DND-41 (cell line): ENCODE measurements at regions not wholly inside any gene's neighbourhood (a gene's known extent, or its start where the extent isn't known, plus 50 kb on each side); places are given as distances from the start of the nearest gene placed in this dataset.

Experiments
- ATAC-seq: fragments of 200-7000 bp; cut with Tn5 transposase; 3 replicates; pipeline ENCODE4 v1.9.1; 2021; ENCODE audit warnings: low read depth; ENCODE audit not compliant: insufficient read depth
- DNase-seq: peaks from one replicate; pipeline ENCODE4 v3.0.0-alpha.2; 2020
- H2AFZ ChIP-seq: 2 replicates; pipeline ENCODE4 v1.6.0; 2012; ENCODE audit warnings: low read depth, low read length
- H3K27ac ChIP-seq: 2 replicates; pipeline ENCODE4 v1.5.1; 2012; ENCODE audit warnings: low read length, inconsistent platforms
- H3K27me3 ChIP-seq: fragments of 200-600 bp; sonication (generic); 2 replicates; pipeline ENCODE4 v1.6.0; 2012; ENCODE audit warnings: low read length, mild to moderate bottlenecking, inconsistent platforms; ENCODE audit not compliant: insufficient read depth, poor library complexity
- H3K36me3 ChIP-seq: 2 replicates; pipeline ENCODE4 v1.5.1; 2012; ENCODE audit warnings: low read length, inconsistent platforms; ENCODE audit not compliant: insufficient read depth
- H3K4me1 ChIP-seq: 2 replicates; pipeline ENCODE4 v1.5.1; 2012; ENCODE audit warnings: mild to moderate bottlenecking, low read length; ENCODE audit not compliant: insufficient read depth
- H3K4me2 ChIP-seq: 2 replicates; pipeline ENCODE4 v1.6.0; 2012; ENCODE audit warnings: mild to moderate bottlenecking, moderate library complexity, low read length, inconsistent platforms; ENCODE audit not compliant: insufficient read depth
- H3K4me3 ChIP-seq, 2 experiments: fragments of 200-600 bp in 1 of 2; shearing (Covaris generic) in 1 of 2; 2 replicates each; pipeline ENCODE4 v1.5.1; 2012 to 2016; ENCODE audit warnings: inconsistent platforms in 2 of 2, low read length in 2 of 2, mild to moderate bottlenecking in 2 of 2, low read depth in 1 of 2, moderate library complexity in 1 of 2
- H3K79me2 ChIP-seq: 2 replicates; pipeline ENCODE4 v1.6.0; 2012; ENCODE audit warnings: low read length, inconsistent platforms; ENCODE audit not compliant: insufficient read depth
- H3K9ac ChIP-seq: 2 replicates; pipeline ENCODE4 v1.6.0; 2012; ENCODE audit warnings: low read depth, mild to moderate bottlenecking, inconsistent platforms, low read length, moderate library complexity
- H3K9me3 ChIP-seq: 2 replicates; pipeline ENCODE4 v1.5.1; 2012; ENCODE audit warnings: low read length, moderate library complexity, mild to moderate bottlenecking, inconsistent platforms; ENCODE audit not compliant: insufficient read depth, severe bottlenecking
- H4K20me1 ChIP-seq: 2 replicates; pipeline ENCODE4 v1.6.0; 2012; ENCODE audit warnings: low read length; ENCODE audit not compliant: insufficient read depth
- EZH2 ChIP-seq: IDR thresholded peaks from 3 replicates; pipeline ENCODE4 v1.6.1; 2012; ENCODE audit warnings: borderline replicate concordance, low read depth, mild to moderate bottlenecking, moderate library complexity, low read length, inconsistent platforms; ENCODE audit not compliant: severe bottlenecking
- TF ChIP-seq, protein P1 (sequence below): IDR thresholded peaks from 2 replicates; pipeline ENCODE4 v1.5.1; 2012; ENCODE audit warnings: borderline replicate concordance, low read length, moderate library complexity, mild to moderate bottlenecking; ENCODE audit not compliant: poor library complexity, severe bottlenecking; ENCODE audit errors: extremely low read depth

DNA sequence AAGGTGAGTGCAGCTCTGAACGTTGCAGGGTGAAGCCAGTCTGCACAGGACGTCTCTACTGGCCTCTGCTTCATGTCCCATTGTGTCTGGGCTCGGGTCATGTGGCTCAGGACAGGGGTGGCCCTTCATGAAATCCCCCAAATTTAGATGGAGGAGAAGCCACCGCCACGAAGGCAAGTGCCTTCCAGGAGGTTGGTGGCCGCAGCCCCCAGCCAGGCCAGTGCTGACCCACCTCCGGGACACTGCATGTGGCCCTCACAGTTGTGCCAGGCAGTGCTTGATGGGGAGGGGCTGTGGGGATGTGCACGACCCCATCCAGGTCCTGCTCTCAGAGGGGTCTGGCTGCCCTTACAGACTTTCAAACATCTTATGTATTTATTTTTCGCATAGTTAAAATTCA, 1311.1 kb downstream of the BRD1 start:
- no peak overlapping the region for H3K9ac ChIP-seq
- no peak overlapping the region for H3K27ac ChIP-seq
- H3K9me3 ChIP-seq: no peaks in the 10 kb centered on the region
- no peaks in the 10 kb centered on the region for H4K20me1 ChIP-seq
- no peak overlapping the region for H3K4me3 ChIP-seq
- no peaks in the 10 kb centered on the region for H3K79me2 ChIP-seq
- no peaks in the 10 kb centered on the region for H3K36me3 ChIP-seq
- H3K4me2 ChIP-seq: no peak overlapping the region
- DNase-seq: no peak
- no peak for TF ChIP-seq EZH2
- TF ChIP-seq, protein P1, sequence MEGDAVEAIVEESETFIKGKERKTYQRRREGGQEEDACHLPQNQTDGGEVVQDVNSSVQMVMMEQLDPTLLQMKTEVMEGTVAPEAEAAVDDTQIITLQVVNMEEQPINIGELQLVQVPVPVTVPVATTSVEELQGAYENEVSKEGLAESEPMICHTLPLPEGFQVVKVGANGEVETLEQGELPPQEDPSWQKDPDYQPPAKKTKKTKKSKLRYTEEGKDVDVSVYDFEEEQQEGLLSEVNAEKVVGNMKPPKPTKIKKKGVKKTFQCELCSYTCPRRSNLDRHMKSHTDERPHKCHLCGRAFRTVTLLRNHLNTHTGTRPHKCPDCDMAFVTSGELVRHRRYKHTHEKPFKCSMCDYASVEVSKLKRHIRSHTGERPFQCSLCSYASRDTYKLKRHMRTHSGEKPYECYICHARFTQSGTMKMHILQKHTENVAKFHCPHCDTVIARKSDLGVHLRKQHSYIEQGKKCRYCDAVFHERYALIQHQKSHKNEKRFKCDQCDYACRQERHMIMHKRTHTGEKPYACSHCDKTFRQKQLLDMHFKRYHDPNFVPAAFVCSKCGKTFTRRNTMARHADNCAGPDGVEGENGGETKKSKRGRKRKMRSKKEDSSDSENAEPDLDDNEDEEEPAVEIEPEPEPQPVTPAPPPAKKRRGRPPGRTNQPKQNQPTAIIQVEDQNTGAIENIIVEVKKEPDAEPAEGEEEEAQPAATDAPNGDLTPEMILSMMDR: no peak
- ATAC-seq: no peak
- no peak overlapping the region for H2AFZ ChIP-seq
- H3K4me1 ChIP-seq: no peaks in the 10 kb centered on the region
- H3K27me3 ChIP-seq: no peaks in the 10 kb centered on the region

DNA sequence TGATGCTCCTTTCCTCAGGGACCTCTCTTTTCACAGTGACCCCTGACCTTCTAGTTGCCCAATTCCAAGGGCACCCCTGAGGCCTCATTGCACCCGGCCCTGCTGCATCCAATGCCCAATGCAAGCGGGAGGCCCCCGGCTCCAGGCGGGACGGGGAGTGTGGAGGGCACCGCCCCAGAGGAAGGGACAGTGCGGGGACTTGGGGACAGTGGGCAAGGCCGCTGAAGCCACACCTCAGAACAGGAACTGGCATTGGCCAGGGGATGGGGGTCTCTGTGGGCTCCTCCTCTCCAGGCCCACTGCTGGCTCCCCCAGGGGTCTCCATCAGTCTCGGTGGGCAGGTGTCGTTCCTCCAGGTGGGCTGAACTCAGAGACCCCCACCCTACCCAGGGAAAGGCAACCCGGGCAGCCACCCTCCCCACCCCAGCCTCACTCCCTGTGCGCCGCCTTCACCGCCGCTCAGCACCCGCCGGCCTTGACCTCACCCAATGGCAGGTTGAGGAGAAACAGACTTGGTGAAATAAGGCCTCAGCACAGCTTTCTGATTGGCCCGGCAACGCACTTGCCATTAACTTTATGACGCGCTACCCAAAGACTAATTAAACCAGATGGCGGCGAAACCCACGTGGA, 1312.0 kb downstream of the BRD1 start:
- Histone ChIP-seq H2AFZ (no peak overlapping the region), H3K36me3 (no peaks in the 10 kb centered on the region), H3K4me2 (no peak overlapping the region), H3K9me3 (no peaks in the 10 kb centered on the region), H3K9ac (no peak overlapping the region), H4K20me1 (no peaks in the 10 kb centered on the region), H3K79me2 (no peaks in the 10 kb centered on the region), H3K27me3 (no peaks in the 10 kb centered on the region), H3K27ac (no peak overlapping the region), H3K4me1 (no peaks in the 10 kb centered on the region), H3K4me3 (no peak overlapping the region)
- DNase-seq: no peak
- no peak for ATAC-seq
- TF ChIP-seq, protein P1: no peak
- TF ChIP-seq EZH2: no peak

DNA sequence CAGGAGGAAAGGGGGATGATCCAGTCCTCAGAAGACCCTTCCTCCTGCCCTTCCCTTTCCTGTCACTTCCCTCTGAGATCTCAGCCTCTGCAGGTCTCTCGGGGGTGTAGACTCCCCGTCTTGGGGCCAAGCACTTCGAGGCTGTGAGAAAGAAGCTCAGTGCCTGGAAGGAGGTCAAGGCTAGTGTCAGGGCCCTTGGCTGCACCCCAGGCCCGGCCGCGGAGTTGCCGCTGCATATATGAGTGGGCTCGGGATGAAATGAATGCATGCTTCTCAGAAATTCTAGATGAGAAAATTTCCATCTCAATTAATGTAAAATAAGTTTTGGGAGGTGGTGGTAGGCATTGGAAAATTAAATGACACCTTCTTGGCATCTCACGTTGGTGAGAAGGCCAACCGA, 1313.7 kb downstream of the BRD1 start:
- no peaks in the 10 kb centered on the region for H3K36me3 ChIP-seq
- no peak for DNase-seq
- H3K9ac ChIP-seq: no peak overlapping the region
- no peaks in the 10 kb centered on the region for H3K9me3 ChIP-seq
- H3K4me2 ChIP-seq: no peak overlapping the region
- H2AFZ ChIP-seq: no peak overlapping the region
- no peak overlapping the region for H3K27ac ChIP-seq
- no peaks in the 10 kb centered on the region for H3K79me2 ChIP-seq
- no peak for ATAC-seq
- H4K20me1 ChIP-seq: no peaks in the 10 kb centered on the region
- no peak overlapping the region for H3K4me3 ChIP-seq
- TF ChIP-seq EZH2: no peak
- TF ChIP-seq, protein P1: no peak
- H3K4me1 ChIP-seq: no peaks in the 10 kb centered on the region
- no peaks in the 10 kb centered on the region for H3K27me3 ChIP-seq

DNA sequence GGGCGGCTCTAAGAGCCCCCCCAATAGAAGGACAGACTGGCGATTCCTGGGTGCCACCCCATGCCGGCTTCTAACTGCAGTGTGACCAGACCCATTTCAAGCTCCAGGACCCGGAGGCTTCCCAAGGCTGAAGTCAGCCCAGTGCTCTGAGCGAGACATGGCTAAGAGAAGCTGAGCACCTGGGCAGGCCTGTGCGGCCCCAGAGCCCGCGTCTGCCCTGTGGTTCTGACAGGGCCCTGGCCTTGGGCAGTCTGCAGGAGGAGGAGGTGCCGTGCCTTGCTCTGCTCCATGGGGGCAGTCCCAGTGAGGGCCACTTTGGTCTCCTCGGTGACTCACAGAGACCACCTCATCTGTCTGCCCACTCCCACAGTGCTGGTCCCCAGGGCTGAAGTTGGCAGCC, 1314.2 kb downstream of the BRD1 start:
- no peak overlapping the region for H3K4me3 ChIP-seq
- H3K27me3 ChIP-seq: no peaks in the 10 kb centered on the region
- no peaks in the 10 kb centered on the region for H3K36me3 ChIP-seq
- no peak overlapping the region for H3K27ac ChIP-seq
- H3K4me2 ChIP-seq: no peak overlapping the region
- no peaks in the 10 kb centered on the region for H3K79me2 ChIP-seq
- ATAC-seq (no peak), DNase-seq (no peak)
- TF ChIP-seq EZH2: no peak
- TF ChIP-seq, protein P1: no peak
- no peaks in the 10 kb centered on the region for H3K9me3 ChIP-seq
- no peak overlapping the region for H3K9ac ChIP-seq
- H2AFZ ChIP-seq: no peak overlapping the region
- H3K4me1 ChIP-seq: no peaks in the 10 kb centered on the region
- H4K20me1 ChIP-seq: no peaks in the 10 kb centered on the region
